Esophagus muscularis mucosa (tissue), 4 donors: ENCODE measurements at regions not wholly inside any gene's neighbourhood (a gene's known extent, or its start where the extent isn't known, plus 50 kb on each side); places are given as distances from the start of the nearest gene placed in this dataset.

Experiments used
- DNase-seq: peaks from one replicate; pipeline ENCODE4 v3.0.0-alpha.2; 2017; ENCODE audit errors: extremely low spot score
- H3K27ac ChIP-seq, 4 donors: fragments of 200-600 bp; sonication (generic); replicated peaks in 1 of 4; 1 replicate in 3 of 4; 2 replicates in 1 of 4; pipeline ENCODE4 v1.5.1; 2016 to 2019; ENCODE audit warnings: mild to moderate bottlenecking in 1 of 4
- H3K27me3 ChIP-seq, 4 donors: fragments of 200-600 bp; sonication (generic); one replicate each; pipeline versions ENCODE4 v1.5.1 to v1.6.0; 2016 to 2019
- H3K36me3 ChIP-seq, 4 donors: fragments of 200-600 bp; sonication (generic); one replicate each; pipeline ENCODE4 v1.5.1; 2016 to 2019
- H3K4me1 ChIP-seq, 4 donors: fragments of 200-600 bp; sonication (generic); one replicate each; pipeline ENCODE4 v1.5.1; 2016 to 2019
- H3K4me3 ChIP-seq, 4 donors: fragments of 200-600 bp; sonication (generic); 1 replicate in 2 of 4; 2 replicates in 2 of 4; pipeline ENCODE4 v1.5.1; 2016 to 2019; ENCODE audit warnings: mild to moderate bottlenecking in 4 of 4, moderate library complexity in 1 of 4
- H3K9me3 ChIP-seq, 4 donors: fragments of 200-600 bp; sonication (generic); 1 replicate in 3 of 4; 2 replicates in 1 of 4; pipeline ENCODE4 v1.5.1; 2016 to 2019
- EP300 ChIP-seq: sonication (generic); formaldehyde crosslinking; IDR thresholded peaks from one replicate; pipeline ENCODE4 v1.6.1; 2017; ENCODE audit warnings: antibody characterized with exemption
- POLR2A ChIP-seq: fragments of 450-650 bp; IDR thresholded peaks from one replicate; pipeline ENCODE4 v1.6.1; 2017; ENCODE audit warnings: antibody characterized with exemption, moderate library complexity, mild to moderate bottlenecking, low read depth
- POLR2AphosphoS5 ChIP-seq, 2 donors: sonication (generic); formaldehyde crosslinking; IDR thresholded peaks; one replicate each; pipeline ENCODE4 v1.6.1; 2017; ENCODE audit warnings: antibody characterized with exemption in 2 of 2
- WGBS: methylation state at CpG from one replicate; pipeline ENCODE4 v1.1.5; 2018; 5-methylcytosine and 5-hydroxymethylcytosine counted together
- intact Hi-C: fragments of 100-400 bp; cut with DNase I; formaldehyde crosslinking; loops from one replicate; pipeline ENCODE4 v1.15.1; 2023
- TF ChIP-seq, protein P1 (sequence below), 3 experiments: fragments of 200-600 bp in 2 of 3; fragments of 450-650 bp in 1 of 3; sonication (generic) in 2 of 3; IDR thresholded peaks; one replicate each; pipeline ENCODE4 v1.5.1; 2017 to 2019; ENCODE audit warnings: antibody characterized with exemption in 3 of 3, mild to moderate bottlenecking in 2 of 3, moderate library complexity in 1 of 3

DNA sequence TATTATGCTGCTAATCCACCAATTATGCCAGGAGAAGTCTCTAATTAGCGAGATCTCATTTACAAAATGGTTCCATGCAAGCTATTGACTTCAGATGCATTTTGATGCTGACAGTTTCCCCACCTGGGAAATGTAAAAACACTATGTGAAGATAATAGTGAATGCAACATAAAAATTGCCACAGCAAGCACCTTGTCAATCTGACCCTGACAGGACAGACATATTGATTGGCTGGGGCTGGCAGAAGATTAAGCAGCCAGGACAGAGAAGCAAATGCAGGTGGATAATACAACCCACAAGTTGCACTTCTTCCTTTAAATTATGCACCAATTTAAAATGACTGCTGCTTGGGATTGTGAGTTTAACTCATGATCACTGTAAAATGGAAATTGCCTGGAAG is 642.8 kb upstream of the POT1 start:
- intact Hi-C loops = no loop called here
- Histone ChIP-seq H3K9me3 (peaks cover 0 to 7% (median 0%) of the 10 kb centered on the region in 4 donors), H3K4me1 (no peaks in the 10 kb centered on the region), H3K27ac (no peak overlapping the region), H3K36me3 (no peaks in the 10 kb centered on the region), H3K4me3 (no peak overlapping the region), H3K27me3 (no peaks in the 10 kb centered on the region)
- no peak for TF ChIP-seq EP300
- TF ChIP-seq POLR2AphosphoS5 (IDR thresholded peaks at IDR 0.05) = no peak
- TF ChIP-seq POLR2A = no peak
- TF ChIP-seq, protein P1, sequence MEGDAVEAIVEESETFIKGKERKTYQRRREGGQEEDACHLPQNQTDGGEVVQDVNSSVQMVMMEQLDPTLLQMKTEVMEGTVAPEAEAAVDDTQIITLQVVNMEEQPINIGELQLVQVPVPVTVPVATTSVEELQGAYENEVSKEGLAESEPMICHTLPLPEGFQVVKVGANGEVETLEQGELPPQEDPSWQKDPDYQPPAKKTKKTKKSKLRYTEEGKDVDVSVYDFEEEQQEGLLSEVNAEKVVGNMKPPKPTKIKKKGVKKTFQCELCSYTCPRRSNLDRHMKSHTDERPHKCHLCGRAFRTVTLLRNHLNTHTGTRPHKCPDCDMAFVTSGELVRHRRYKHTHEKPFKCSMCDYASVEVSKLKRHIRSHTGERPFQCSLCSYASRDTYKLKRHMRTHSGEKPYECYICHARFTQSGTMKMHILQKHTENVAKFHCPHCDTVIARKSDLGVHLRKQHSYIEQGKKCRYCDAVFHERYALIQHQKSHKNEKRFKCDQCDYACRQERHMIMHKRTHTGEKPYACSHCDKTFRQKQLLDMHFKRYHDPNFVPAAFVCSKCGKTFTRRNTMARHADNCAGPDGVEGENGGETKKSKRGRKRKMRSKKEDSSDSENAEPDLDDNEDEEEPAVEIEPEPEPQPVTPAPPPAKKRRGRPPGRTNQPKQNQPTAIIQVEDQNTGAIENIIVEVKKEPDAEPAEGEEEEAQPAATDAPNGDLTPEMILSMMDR (IDR thresholded peaks at IDR 0.05) = no peak
- WGBS = 86% methylated on average over 1 of the region's 1 CpG
- DNase-seq = no peak

DNA sequence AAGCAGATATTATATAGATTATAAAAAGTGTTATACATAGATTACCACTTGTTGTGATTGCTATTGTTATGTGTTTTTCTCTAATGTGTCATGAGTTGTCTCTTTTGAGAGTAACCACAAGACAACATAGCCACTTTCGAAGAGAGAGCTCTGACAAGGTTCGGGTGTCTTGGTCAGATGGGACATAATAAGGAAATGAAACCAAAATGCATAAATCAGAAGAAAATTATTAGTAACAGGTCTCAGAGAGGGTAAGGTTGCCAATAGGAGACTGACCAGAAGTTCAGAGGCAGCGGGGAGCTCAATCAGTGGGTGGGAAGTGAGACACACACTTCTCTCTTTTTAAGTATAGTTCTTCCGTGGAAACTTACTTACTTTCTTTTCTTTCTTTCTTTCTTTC is 639.2 kb upstream of the POT1 start:
- TF ChIP-seq, protein P1 (IDR thresholded peaks at IDR 0.05) = no peak
- TF ChIP-seq POLR2AphosphoS5 (IDR thresholded peaks at IDR 0.05) (no peak), EP300 (no peak), POLR2A (no peak)
- H3K9me3 ChIP-seq = no peaks in the 10 kb centered on the region
- H3K27ac ChIP-seq = no peak overlapping the region
- H3K4me1 ChIP-seq = no peaks in the 10 kb centered on the region
- DNase-seq = no peak
- H3K4me3 ChIP-seq = no peak overlapping the region
- no peaks in the 10 kb centered on the region for H3K36me3 ChIP-seq
- WGBS = 81% methylated on average over 4 of the region's 4 CpGs
- intact Hi-C loops = no loop called here
- peaks cover 0 to under 1% (median 0%) of the 10 kb centered on the region in 4 donors for H3K27me3 ChIP-seq

DNA sequence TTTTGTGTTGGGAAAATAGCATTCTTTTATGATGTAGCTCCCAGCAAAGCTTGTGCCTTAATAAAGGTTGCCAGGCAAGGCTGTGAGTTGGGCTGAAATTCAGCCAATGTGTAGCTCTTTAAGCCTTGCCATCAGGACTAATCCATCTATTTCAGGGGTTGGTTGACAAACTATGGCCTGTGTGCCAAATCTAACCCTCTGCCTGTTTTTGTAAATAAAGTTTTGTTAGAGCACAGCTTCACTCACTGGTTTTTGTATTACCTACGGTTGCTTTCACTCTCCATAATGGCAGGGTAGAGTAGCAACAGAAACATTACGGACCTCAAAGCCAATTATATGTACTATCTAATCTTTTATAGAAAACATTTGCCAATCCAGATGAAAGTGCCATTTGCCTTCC is 638.1 kb upstream of the POT1 start:
- H3K27me3 ChIP-seq = peaks cover 0 to 6% (median 0%) of the 10 kb centered on the region in 4 donors
- TF ChIP-seq POLR2A (no peak), EP300 (no peak), POLR2AphosphoS5 (IDR thresholded peaks at IDR 0.05) (no peak)
- TF ChIP-seq, protein P1 (IDR thresholded peaks at IDR 0.05) = no peak
- WGBS = 86% methylated on average over 2 of the region's 2 CpGs
- H3K4me3 ChIP-seq = no peak overlapping the region
- no peak for DNase-seq
- no peak overlapping the region for H3K27ac ChIP-seq
- H3K9me3 ChIP-seq = no peaks in the 10 kb centered on the region
- H3K36me3 ChIP-seq = no peaks in the 10 kb centered on the region
- H3K4me1 ChIP-seq = no peaks in the 10 kb centered on the region
- intact Hi-C loops = no loop called here

DNA sequence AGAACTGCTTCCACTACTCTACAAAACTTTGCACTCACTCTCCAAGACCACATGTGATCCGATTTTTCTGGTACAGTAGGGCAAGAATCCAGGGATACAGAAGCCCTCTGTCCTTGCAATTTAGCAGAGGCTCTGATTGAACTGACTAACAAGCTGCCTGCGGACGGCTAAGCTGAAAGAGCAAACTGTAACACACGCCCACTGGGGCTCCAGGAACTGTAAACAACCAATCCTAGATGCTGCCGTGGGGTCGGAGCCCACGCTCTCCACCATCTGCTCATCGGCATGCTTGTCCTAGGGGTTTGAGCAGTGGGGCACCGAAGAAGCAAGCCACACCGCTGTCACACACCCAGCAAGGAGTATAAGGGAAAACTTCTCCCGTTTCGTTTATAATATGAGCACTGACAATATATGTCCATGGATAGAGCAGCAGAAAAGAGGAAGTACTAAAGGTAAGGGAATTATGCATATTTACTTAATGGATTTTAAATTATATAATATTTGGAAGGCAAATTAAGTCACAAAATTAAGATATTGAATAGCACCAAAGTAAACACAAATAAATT is 634.4 kb upstream of the POT1 start:
- intact Hi-C loops = no loop called here
- WGBS = 62% methylated on average over 12 of the region's 12 CpGs
- no peaks in the 10 kb centered on the region for H3K4me1 ChIP-seq
- H3K27me3 ChIP-seq = peaks cover 0 to 6% (median 0%) of the 10 kb centered on the region in 4 donors
- no peaks in the 10 kb centered on the region for H3K36me3 ChIP-seq
- TF ChIP-seq, protein P1 (IDR thresholded peaks at IDR 0.05) = no peak
- no peak for TF ChIP-seq POLR2AphosphoS5 (IDR thresholded peaks at IDR 0.05)
- TF ChIP-seq EP300 = no peak
- no peak for TF ChIP-seq POLR2A
- H3K27ac ChIP-seq = no peak overlapping the region
- no peak for DNase-seq
- no peak overlapping the region for H3K4me3 ChIP-seq
- H3K9me3 ChIP-seq = no peaks in the 10 kb centered on the region

DNA sequence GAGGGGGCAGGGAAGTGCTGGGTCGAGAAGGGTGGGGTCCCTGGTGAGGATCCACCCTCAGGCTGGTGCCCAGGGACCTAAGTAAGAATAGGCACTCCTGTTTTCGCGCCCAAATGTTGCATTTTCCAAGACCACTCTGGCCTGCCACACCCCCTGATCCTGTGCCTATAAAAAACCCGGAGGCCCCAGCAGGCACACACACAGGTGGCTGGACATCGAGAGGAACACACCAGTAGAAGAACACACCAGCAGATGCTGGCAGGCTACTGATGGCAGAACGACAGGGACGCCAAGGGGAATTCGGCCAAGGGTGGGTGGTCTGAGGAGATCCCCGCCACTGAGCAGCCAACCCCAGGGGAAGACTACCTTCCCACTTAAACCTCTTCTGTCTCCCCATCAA is 633.9 kb upstream of the POT1 start:
- Histone ChIP-seq H3K4me3 (no peak overlapping the region), H3K27ac (no peak overlapping the region), H3K4me1 (no peaks in the 10 kb centered on the region), H3K9me3 (no peaks in the 10 kb centered on the region), H3K27me3 (peaks cover 0 to 6% (median 0%) of the 10 kb centered on the region in 4 donors), H3K36me3 (no peaks in the 10 kb centered on the region)
- TF ChIP-seq, protein P1 (IDR thresholded peaks at IDR 0.05) = no peak
- TF ChIP-seq POLR2A (no peak), POLR2AphosphoS5 (IDR thresholded peaks at IDR 0.05) (no peak), EP300 (no peak)
- intact Hi-C loops = no loop called here
- 83% methylated on average over 9 of the region's 9 CpGs for WGBS
- no peak for DNase-seq
